HEK293T (cell line): ENCODE measurements at regions not wholly inside any gene's neighbourhood (a gene's known extent, or its start where the extent isn't known, plus 50 kb on each side); places are given as distances from the start of the nearest gene placed in this dataset.
"Not testable (repeated sequence)": the region's sequence is repeated elsewhere in the genome, so short reads cannot be mapped to it uniquely, and the experiment has no call there.

Source experiments
- CTCF ChIA-PET: fragments of 350-600 bp; formaldehyde crosslinking; extraction: SDS; loops from one replicate; lab custom pipeline; 2021; ENCODE audit warnings: antibody characterized with exemption, inconsistent platforms; lab: Yijun Ruan, JAX
- POLR2A ChIA-PET: fragments of 350-600 bp; formaldehyde crosslinking; extraction: SDS; loops from one replicate; lab custom pipeline; 2020; ENCODE audit warnings: antibody characterized with exemption, inconsistent platforms; lab: Yijun Ruan, JAX
- DNase-seq: peaks from one replicate; pipeline ENCODE4 v3.0.0; 2012; ENCODE audit warnings: mixed read lengths; ENCODE audit errors: extremely low spot score
- ARNT ChIP-seq: fragments of 450-650 bp; IDR thresholded peaks from 2 replicates; pipeline ENCODE4 v1.6.1; 2017; ENCODE audit warnings: mild to moderate bottlenecking
- BHLHE40 ChIP-seq: fragments of 450-650 bp; IDR thresholded peaks from 2 replicates; pipeline ENCODE4 v1.6.1; 2016; ENCODE audit warnings: mild to moderate bottlenecking, moderate library complexity, borderline replicate concordance
- CTBP1 ChIP-seq: fragments of 450-650 bp; IDR thresholded peaks from 2 replicates; pipeline ENCODE4 v1.6.1; 2016; ENCODE audit warnings: borderline replicate concordance
- ELF4 ChIP-seq: fragments of 450-650 bp; IDR thresholded peaks from 2 replicates; pipeline ENCODE4 v1.6.1; 2017; ENCODE audit warnings: antibody characterized with exemption
- FOXA1 ChIP-seq: fragments of 450-650 bp; IDR thresholded peaks from 2 replicates; pipeline ENCODE4 v1.6.1; 2016; ENCODE audit warnings: mild to moderate bottlenecking
- FOXK2 ChIP-seq: fragments of 450-650 bp; IDR thresholded peaks from 2 replicates; pipeline ENCODE4 v1.6.1; 2016; ENCODE audit warnings: mild to moderate bottlenecking
- FOXM1 ChIP-seq: fragments of 450-650 bp; IDR thresholded peaks from 2 replicates; pipeline ENCODE4 v1.6.1; 2017; ENCODE audit warnings: mild to moderate bottlenecking, borderline replicate concordance
- HDGF ChIP-seq: fragments of 450-650 bp; IDR thresholded peaks from 2 replicates; pipeline ENCODE4 v1.6.1; 2017; ENCODE audit warnings: antibody characterized with exemption, borderline replicate concordance
- L3MBTL2 ChIP-seq: fragments of 450-650 bp; conservative IDR thresholded peaks from 2 replicates; pipeline ENCODE4 v1.6.1; 2016; ENCODE audit warnings: mild to moderate bottlenecking
- LEF1 ChIP-seq: fragments of 450-650 bp; IDR thresholded peaks from 2 replicates; pipeline ENCODE4 v1.6.1; 2017; ENCODE audit warnings: mild to moderate bottlenecking, borderline replicate concordance
- NFRKB ChIP-seq: fragments of 450-650 bp; IDR thresholded peaks from 2 replicates; pipeline ENCODE4 v1.6.1; 2016; ENCODE audit warnings: mild to moderate bottlenecking, moderate library complexity
- PKNOX1 ChIP-seq: fragments of 450-650 bp; IDR thresholded peaks from 2 replicates; pipeline ENCODE4 v1.6.1; 2016
- SP1 ChIP-seq: fragments of 450-650 bp; IDR thresholded peaks from 2 replicates; pipeline ENCODE4 v1.6.1; 2017
- SUZ12 ChIP-seq: fragments of 450-650 bp; IDR thresholded peaks from 2 replicates; pipeline ENCODE4 v1.6.1; 2016; ENCODE audit warnings: mild to moderate bottlenecking
- TARDBP ChIP-seq: fragments of 450-650 bp; IDR thresholded peaks from 2 replicates; pipeline ENCODE4 v1.6.1; 2016
- ZNF384 ChIP-seq: fragments of 450-650 bp; IDR thresholded peaks from 2 replicates; pipeline ENCODE4 v1.6.1; 2016

- POLR2A ChIA-PET = no interaction called here
- DNase-seq = no peak
- CTCF ChIA-PET = no interaction called here
- TF ChIP-seq ZNF384 (no peak), LEF1 (no peak), ELF4 (no peak), HDGF (no peak), ARNT (no peak), TARDBP (no peak), BHLHE40 (no peak), FOXM1 (no peak)
These were observed 620.1 kb downstream of the TLE1 start for GRCh38 chr9:81069038-81069795.

GRCh38 chr9:81062995-81063394 is 626.4 kb downstream of the TLE1 start:
- CTCF ChIA-PET, POLR2A ChIA-PET, DNase-seq: not testable (repeated sequence)

- no peak for DNase-seq
- CTCF ChIA-PET = no interaction called here
- TF ChIP-seq LEF1 (no peak), FOXK2 (no peak), L3MBTL2 (no peak), PKNOX1 (no peak), ARNT (no peak), FOXA1 (no peak), SUZ12 (no peak), ZNF384 (no peak), CTBP1 (no peak), HDGF (no peak), NFRKB (no peak), SP1 (no peak), BHLHE40 (no peak), FOXM1 (no peak), TARDBP (no peak), ELF4 (no peak)
- POLR2A ChIA-PET = no interaction called here
These were observed 630.6 kb downstream of the TLE1 start for GRCh38 chr9:81058782-81059181.

- ChIA-PET CTCF (no interaction called here), POLR2A (no interaction called here)
These were observed 635.9 kb downstream of the TLE1 start for GRCh38 chr9:81053298-81054025.

GRCh38 chr9:81052846-81053245 is 636.5 kb downstream of the TLE1 start:
- ChIA-PET POLR2A (no interaction called here), CTCF (no interaction called here)
- TF ChIP-seq HDGF = no peak
- no peak for TF ChIP-seq SUZ12
- no peak for TF ChIP-seq CTBP1
- TF ChIP-seq FOXM1 = no peak
- no peak for TF ChIP-seq ELF4
- TF ChIP-seq SP1 = no peak
- TF ChIP-seq PKNOX1 = no peak
- no peak for TF ChIP-seq NFRKB
- no peak for TF ChIP-seq FOXA1
- TF ChIP-seq ARNT = no peak
- no peak for TF ChIP-seq L3MBTL2
- TF ChIP-seq ZNF384 = no peak
- TF ChIP-seq LEF1 = no peak
- no peak for TF ChIP-seq BHLHE40
- no peak for TF ChIP-seq FOXK2
- TF ChIP-seq TARDBP = no peak
- DNase-seq = no peak

More at GRCh38 chr9:81053298-81054025, 635.9 kb downstream of the TLE1 start:
- DNase-seq = no peak
- no peak for TF ChIP-seq FOXA1
- no peak for TF ChIP-seq HDGF
- TF ChIP-seq ARNT = no peak
- no peak for TF ChIP-seq BHLHE40
- no peak for TF ChIP-seq ELF4
- no peak for TF ChIP-seq ZNF384
- TF ChIP-seq L3MBTL2 = no peak
- TF ChIP-seq SUZ12 = no peak
- TF ChIP-seq NFRKB = no peak
- TF ChIP-seq SP1 = no peak

GRCh38 chr9:81047280-81047679 is 642.1 kb downstream of the TLE1 start:
- CTCF ChIA-PET = interaction anchor here (0.5 kb wide), 1 partner anchor 678 kb away, joined by 6 read pairs; no protein-coding TSS in a partner anchor
- TF ChIP-seq ELF4 (no peak), FOXM1 (no peak), NFRKB (no peak), TARDBP (no peak), L3MBTL2 (no peak), FOXA1 (no peak), SP1 (no peak)
- POLR2A ChIA-PET = no interaction called here
- no peak for DNase-seq
